A673 (cell line): ENCODE measurements at regions not wholly inside any gene's neighbourhood (a gene's known extent, or its start where the extent isn't known, plus 50 kb on each side); places are given as distances from the start of the nearest gene placed in this dataset.

Source experiments
- EZH2 ChIP-seq: fragments of 200-600 bp; sonication (generic); IDR thresholded peaks from 2 replicates; pipeline ENCODE4 v1.6.1; 2017; ENCODE audit warnings: borderline replicate concordance, low read depth, mild to moderate bottlenecking, mixed read lengths, antibody characterized with exemption, low read length; ENCODE audit not compliant: poor library complexity, severe bottlenecking
- TF ChIP-seq, protein P1 (sequence below): fragments of 300-800, 200-600 bp; sonication (generic); conservative IDR thresholded peaks from 2 replicates; pipeline ENCODE4 v1.5.1; 2017; ENCODE audit warnings: low read depth, mild to moderate bottlenecking, antibody characterized with exemption, low read length, moderate library complexity, mixed read lengths

DNA sequence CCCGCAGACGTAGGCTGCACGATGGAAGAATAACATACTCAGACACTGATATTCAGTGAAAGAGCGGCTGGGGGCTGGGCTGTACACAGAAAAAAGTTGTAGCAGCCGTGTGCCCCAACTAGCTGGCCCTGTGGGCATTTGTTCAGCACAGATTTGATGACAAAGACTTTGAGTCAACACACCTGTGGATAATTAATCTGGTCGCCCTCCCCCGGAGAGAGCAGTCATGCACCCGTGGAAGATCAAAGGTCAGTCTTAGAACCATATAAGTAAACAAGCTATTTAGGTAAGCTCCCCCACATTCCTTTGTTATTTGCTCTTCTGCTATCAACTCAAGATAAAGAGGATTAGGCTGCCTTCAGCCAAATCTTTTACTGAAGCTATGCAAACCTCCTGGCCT lies 148.4 kb upstream of the HMCN1 start:
- no peak for TF ChIP-seq EZH2
- TF ChIP-seq, protein P1, sequence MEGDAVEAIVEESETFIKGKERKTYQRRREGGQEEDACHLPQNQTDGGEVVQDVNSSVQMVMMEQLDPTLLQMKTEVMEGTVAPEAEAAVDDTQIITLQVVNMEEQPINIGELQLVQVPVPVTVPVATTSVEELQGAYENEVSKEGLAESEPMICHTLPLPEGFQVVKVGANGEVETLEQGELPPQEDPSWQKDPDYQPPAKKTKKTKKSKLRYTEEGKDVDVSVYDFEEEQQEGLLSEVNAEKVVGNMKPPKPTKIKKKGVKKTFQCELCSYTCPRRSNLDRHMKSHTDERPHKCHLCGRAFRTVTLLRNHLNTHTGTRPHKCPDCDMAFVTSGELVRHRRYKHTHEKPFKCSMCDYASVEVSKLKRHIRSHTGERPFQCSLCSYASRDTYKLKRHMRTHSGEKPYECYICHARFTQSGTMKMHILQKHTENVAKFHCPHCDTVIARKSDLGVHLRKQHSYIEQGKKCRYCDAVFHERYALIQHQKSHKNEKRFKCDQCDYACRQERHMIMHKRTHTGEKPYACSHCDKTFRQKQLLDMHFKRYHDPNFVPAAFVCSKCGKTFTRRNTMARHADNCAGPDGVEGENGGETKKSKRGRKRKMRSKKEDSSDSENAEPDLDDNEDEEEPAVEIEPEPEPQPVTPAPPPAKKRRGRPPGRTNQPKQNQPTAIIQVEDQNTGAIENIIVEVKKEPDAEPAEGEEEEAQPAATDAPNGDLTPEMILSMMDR: no peak
